ENCODE measurements at regions not wholly inside any gene's neighbourhood (a gene's known extent, or its start where the extent isn't known, plus 50 kb on each side); places are given as distances from the start of the nearest gene placed in this dataset.

DNA sequence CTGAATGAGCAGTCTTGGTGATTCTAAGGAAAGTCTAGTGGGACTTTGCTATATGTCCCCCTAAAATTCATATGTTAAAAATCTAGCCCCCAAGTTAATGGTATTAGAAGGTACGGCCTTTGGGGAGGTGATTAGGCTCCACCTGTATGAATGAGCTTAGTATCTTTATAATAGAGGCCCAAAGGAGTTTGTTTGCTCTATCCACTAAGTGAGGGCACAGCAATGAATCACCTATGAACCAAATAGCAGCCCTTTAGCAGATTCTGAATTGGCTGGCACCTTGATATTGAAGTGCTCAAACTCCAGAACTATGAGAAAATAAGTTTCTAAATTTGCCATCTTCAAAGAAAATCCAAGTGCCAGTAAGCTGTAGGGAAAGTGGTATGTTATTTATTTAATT, 187.9 kb downstream of the SUCNR1 start:
- TF ChIP-seq, protein P1, sequence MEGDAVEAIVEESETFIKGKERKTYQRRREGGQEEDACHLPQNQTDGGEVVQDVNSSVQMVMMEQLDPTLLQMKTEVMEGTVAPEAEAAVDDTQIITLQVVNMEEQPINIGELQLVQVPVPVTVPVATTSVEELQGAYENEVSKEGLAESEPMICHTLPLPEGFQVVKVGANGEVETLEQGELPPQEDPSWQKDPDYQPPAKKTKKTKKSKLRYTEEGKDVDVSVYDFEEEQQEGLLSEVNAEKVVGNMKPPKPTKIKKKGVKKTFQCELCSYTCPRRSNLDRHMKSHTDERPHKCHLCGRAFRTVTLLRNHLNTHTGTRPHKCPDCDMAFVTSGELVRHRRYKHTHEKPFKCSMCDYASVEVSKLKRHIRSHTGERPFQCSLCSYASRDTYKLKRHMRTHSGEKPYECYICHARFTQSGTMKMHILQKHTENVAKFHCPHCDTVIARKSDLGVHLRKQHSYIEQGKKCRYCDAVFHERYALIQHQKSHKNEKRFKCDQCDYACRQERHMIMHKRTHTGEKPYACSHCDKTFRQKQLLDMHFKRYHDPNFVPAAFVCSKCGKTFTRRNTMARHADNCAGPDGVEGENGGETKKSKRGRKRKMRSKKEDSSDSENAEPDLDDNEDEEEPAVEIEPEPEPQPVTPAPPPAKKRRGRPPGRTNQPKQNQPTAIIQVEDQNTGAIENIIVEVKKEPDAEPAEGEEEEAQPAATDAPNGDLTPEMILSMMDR (IDR thresholded peaks at IDR 0.05) = no peak
- H3K27me3 ChIP-seq = no peaks in the 10 kb centered on the region
- no peaks in the 10 kb centered on the region for H3K9me3 ChIP-seq
- no peaks in the 10 kb centered on the region for H3K36me3 ChIP-seq
- H3K4me1 ChIP-seq (ENCODE audit: control insufficient read depth in 1 of 2, insufficient read depth in 1 of 2, low read depth in 1 of 2, low read length in 1 of 2) = no peaks in the 10 kb centered on the region
- no peak overlapping the region for H3K27ac ChIP-seq
- no peak overlapping the region for H3K4me3 ChIP-seq (ENCODE audit: low read depth in 1 of 2, low read length in 1 of 2)

DNA sequence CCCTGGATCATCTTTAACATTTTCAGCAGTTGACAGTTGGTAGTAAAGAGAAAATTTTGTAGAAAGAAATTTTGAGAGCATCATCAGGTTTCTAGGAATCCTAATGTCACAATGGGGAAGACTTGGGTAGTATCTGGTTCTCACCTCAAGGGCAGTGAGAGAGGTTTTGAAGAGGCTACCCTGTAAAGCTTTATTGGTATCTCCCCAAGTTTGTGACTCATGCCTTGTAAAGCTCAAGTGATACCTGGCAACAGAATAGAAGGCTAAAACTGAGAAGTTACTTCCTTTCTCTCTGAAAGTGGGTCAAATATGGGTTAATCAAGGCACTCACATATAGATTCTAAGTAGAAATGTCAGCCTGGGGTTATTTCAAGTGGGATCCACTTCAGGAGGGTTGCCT, 196.4 kb downstream of the SUCNR1 start:
- H3K4me3 ChIP-seq (ENCODE audit: low read depth in 1 of 2, low read length in 1 of 2) = no peak overlapping the region
- H3K27me3 ChIP-seq = no peaks in the 10 kb centered on the region
- H3K27ac ChIP-seq = no peak overlapping the region
- no peaks in the 10 kb centered on the region for H3K36me3 ChIP-seq
- H3K9me3 ChIP-seq = peaks cover 3% of the 10 kb centered on the region
- no peaks in the 10 kb centered on the region for H3K4me1 ChIP-seq (ENCODE audit: control insufficient read depth in 1 of 2, insufficient read depth in 1 of 2, low read depth in 1 of 2, low read length in 1 of 2)
- TF ChIP-seq, protein P1 (IDR thresholded peaks at IDR 0.05) = no peak

DNA sequence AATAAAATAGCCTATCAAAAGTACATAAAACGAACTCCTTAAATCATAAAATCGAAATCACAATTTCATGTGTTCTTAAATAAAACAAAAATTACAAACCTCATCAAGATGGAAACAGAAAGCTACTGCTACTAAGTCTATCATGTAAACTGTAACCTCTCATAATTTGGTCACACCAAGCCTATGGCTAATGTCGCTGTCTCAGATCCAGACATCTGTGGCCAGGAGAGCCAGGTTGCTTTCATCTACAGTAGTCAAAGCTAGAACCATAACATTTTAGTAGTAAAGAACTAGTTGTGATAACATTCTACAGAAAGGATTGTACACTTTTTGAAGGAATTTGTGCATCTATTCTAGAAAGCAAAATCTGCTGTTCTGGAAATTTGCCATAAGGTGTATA, 197.4 kb upstream of the MBNL1 start:
- Histone ChIP-seq H3K36me3 (no peaks in the 10 kb centered on the region), H3K4me1 (ENCODE audit: control insufficient read depth in 1 of 2, insufficient read depth in 1 of 2, low read depth in 1 of 2, low read length in 1 of 2) (no peaks in the 10 kb centered on the region), H3K27me3 (no peaks in the 10 kb centered on the region), H3K4me3 (ENCODE audit: low read depth in 1 of 2, low read length in 1 of 2) (no peak overlapping the region), H3K9me3 (peaks cover 3% of the 10 kb centered on the region), H3K27ac (no peak overlapping the region)
- TF ChIP-seq, protein P1 (IDR thresholded peaks at IDR 0.05) = no peak

DNA sequence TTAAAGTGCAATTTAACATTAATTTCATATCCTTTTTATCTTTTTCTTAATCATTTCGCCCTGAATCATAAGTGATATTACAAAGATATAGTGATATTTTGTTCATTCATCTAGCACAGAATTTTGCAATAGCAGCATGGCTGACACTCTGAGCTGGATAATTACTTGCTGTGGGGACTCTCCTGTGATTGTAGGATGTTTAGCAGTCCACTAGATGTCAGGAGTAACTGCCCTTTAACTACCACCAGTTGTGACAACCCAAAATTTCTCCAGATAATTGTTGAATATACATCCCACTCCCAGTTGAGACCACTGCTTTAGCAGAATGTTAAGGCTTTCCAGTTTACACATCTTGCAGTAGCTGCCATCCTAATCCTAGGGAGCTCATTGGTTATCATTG, 196.8 kb upstream of the MBNL1 start:
- H3K4me1 ChIP-seq (ENCODE audit: control insufficient read depth in 1 of 2, insufficient read depth in 1 of 2, low read depth in 1 of 2, low read length in 1 of 2) = no peaks in the 10 kb centered on the region
- peaks cover 3% of the 10 kb centered on the region for H3K9me3 ChIP-seq
- TF ChIP-seq, protein P1 (IDR thresholded peaks at IDR 0.05) = peak; percentile 32
- H3K27me3 ChIP-seq = no peaks in the 10 kb centered on the region
- no peak overlapping the region for H3K4me3 ChIP-seq (ENCODE audit: low read depth in 1 of 2, low read length in 1 of 2)
- H3K27ac ChIP-seq = no peak overlapping the region
- no peaks in the 10 kb centered on the region for H3K36me3 ChIP-seq

DNA sequence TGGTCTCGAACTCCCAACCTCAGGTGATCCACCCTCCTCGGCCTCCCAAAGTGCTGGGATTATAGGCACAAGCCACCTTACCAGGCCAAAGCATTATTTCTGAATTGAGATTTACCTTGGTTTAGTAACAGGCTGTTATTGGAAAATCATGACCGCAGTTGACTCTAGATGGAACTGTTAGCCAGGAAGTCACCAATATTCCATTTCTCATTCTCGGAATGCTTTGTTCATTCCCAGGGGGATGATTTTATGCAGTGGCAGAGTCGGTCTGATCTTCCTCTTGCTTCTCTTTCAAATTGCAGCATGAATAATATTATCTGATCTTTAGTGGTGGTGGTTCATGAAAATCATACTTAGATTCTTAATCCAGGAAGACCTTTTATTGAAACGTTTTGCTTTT, 195.5 kb upstream of the MBNL1 start:
- Histone ChIP-seq H3K27me3 (no peaks in the 10 kb centered on the region), H3K9me3 (peaks cover 3% of the 10 kb centered on the region), H3K27ac (no peak overlapping the region), H3K36me3 (no peaks in the 10 kb centered on the region), H3K4me3 (ENCODE audit: low read depth in 1 of 2, low read length in 1 of 2) (no peak overlapping the region), H3K4me1 (ENCODE audit: control insufficient read depth in 1 of 2, insufficient read depth in 1 of 2, low read depth in 1 of 2, low read length in 1 of 2) (no peaks in the 10 kb centered on the region)
- TF ChIP-seq, protein P1 (IDR thresholded peaks at IDR 0.05) = no peak

DNA sequence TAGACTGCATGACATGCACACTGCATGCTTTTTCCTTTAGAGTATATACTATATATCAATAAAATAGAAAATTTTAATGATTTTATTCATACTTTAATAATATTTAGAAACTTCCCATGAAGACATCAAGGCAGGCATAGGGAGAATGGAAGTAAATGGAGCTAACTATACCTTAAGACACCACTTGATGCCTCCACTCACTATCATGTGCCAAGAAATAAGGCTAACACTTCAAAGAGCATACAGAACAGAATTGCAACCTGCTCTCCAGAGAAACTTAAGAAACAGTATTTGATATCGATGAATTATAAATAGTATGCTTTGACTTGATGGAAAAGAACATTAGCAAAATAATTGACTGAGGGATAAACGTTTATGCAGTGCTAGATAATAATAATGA, 192.6 kb upstream of the MBNL1 start:
- TF ChIP-seq, protein P1 (IDR thresholded peaks at IDR 0.05) = no peak
- no peak overlapping the region for H3K27ac ChIP-seq
- H3K4me3 ChIP-seq (ENCODE audit: low read depth in 1 of 2, low read length in 1 of 2) = no peak overlapping the region
- no peaks in the 10 kb centered on the region for H3K27me3 ChIP-seq
- no peaks in the 10 kb centered on the region for H3K9me3 ChIP-seq
- H3K36me3 ChIP-seq = no peaks in the 10 kb centered on the region
- peaks cover under 1 to 5% of the 10 kb centered on the region in 2 experiments for H3K4me1 ChIP-seq (ENCODE audit: control insufficient read depth in 1 of 2, insufficient read depth in 1 of 2, low read depth in 1 of 2, low read length in 1 of 2)

Measured in neutrophil (primary cell).